Parathyroid adenoma (tissue), 2 donors: ENCODE measurements at regions not wholly inside any gene's neighbourhood (a gene's known extent, or its start where the extent isn't known, plus 50 kb on each side); places are given as distances from the start of the nearest gene placed in this dataset.

Source experiments
- H2AFZ ChIP-seq: fragments of 300-600 bp; sonication (generic); one replicate; pipeline ENCODE4 v1.7.0; 2017; ENCODE audit warnings: antibody characterized with exemption, mild to moderate bottlenecking
- H3K27ac ChIP-seq: fragments of 300-600 bp; sonication (generic); one replicate; pipeline ENCODE4 v1.7.0; 2017
- H3K27me3 ChIP-seq: fragments of 300-600 bp; sonication (generic); one replicate; pipeline ENCODE4 v1.7.0; 2017; ENCODE audit warnings: low read length; ENCODE audit not compliant: control insufficient read depth, insufficient read depth
- H3K36me3 ChIP-seq: fragments of 300-600 bp; sonication (generic); one replicate; pipeline ENCODE4 v1.7.0; 2017; ENCODE audit warnings: low read length; ENCODE audit not compliant: control insufficient read depth, insufficient read depth
- H3K4me1 ChIP-seq: fragments of 300-600 bp; sonication (generic); one replicate; pipeline ENCODE4 v1.7.0; 2017; ENCODE audit warnings: control low read depth
- H3K4me2 ChIP-seq: fragments of 300-600 bp; sonication (generic); one replicate; pipeline ENCODE4 v1.7.0; 2017; ENCODE audit warnings: low read length
- H3K4me3 ChIP-seq: fragments of 300-600 bp; sonication (generic); one replicate; pipeline ENCODE4 v1.7.0; 2017; ENCODE audit warnings: low read depth, low read length
- H3K79me2 ChIP-seq: fragments of 300-600 bp; sonication (generic); one replicate; pipeline ENCODE4 v1.7.0; 2017; ENCODE audit warnings: control low read depth
- H3K9ac ChIP-seq: fragments of 300-600 bp; sonication (generic); one replicate; pipeline ENCODE4 v1.7.0; 2017; ENCODE audit warnings: mild to moderate bottlenecking
- H3K9me3 ChIP-seq: fragments of 300-600 bp; sonication (generic); one replicate; pipeline ENCODE4 v1.7.0; 2017; ENCODE audit warnings: low read length; ENCODE audit not compliant: control insufficient read depth
- CTCF ChIP-seq: fragments of 300-600 bp; sonication (generic); IDR thresholded peaks from one replicate; pipeline ENCODE4 v1.7.0; 2017; ENCODE audit warnings: antibody characterized with exemption, mild to moderate bottlenecking
- donor health status: primary hyperparathyroidism.

GRCh38 chr21:16569679-16570078 is 839.9 kb downstream of the USP25 start:
- no peaks in the 10 kb centered on the region for H3K27me3 ChIP-seq
- H3K4me2 ChIP-seq = no peak overlapping the region
- no peak for TF ChIP-seq CTCF
- H2AFZ ChIP-seq = no peak overlapping the region
- no peaks in the 10 kb centered on the region for H3K9me3 ChIP-seq
- no peaks in the 10 kb centered on the region for H3K36me3 ChIP-seq
- H3K79me2 ChIP-seq = no peaks in the 10 kb centered on the region
- H3K4me3 ChIP-seq = no peak overlapping the region
- no peak overlapping the region for H3K9ac ChIP-seq
- H3K27ac ChIP-seq = no peak overlapping the region
- H3K4me1 ChIP-seq = no peaks in the 10 kb centered on the region

- Histone ChIP-seq H3K9ac (no peak overlapping the region), H3K4me1 (no peaks in the 10 kb centered on the region), H3K27me3 (no peaks in the 10 kb centered on the region), H3K36me3 (no peaks in the 10 kb centered on the region), H3K79me2 (no peaks in the 10 kb centered on the region), H3K9me3 (no peaks in the 10 kb centered on the region), H2AFZ (no peak overlapping the region), H3K4me2 (no peak overlapping the region), H3K4me3 (no peak overlapping the region), H3K27ac (no peak overlapping the region)
- TF ChIP-seq CTCF = no peak
These were observed 840.4 kb downstream of the USP25 start for GRCh38 chr21:16570171-16570570.

- H3K27ac ChIP-seq = no peak overlapping the region
- H2AFZ ChIP-seq = no peak overlapping the region
- H3K27me3 ChIP-seq = no peaks in the 10 kb centered on the region
- no peaks in the 10 kb centered on the region for H3K36me3 ChIP-seq
- no peak for TF ChIP-seq CTCF
- no peak overlapping the region for H3K4me3 ChIP-seq
- H3K9ac ChIP-seq = no peak overlapping the region
- H3K4me1 ChIP-seq = no peaks in the 10 kb centered on the region
- H3K79me2 ChIP-seq = no peaks in the 10 kb centered on the region
- no peak overlapping the region for H3K4me2 ChIP-seq
- H3K9me3 ChIP-seq = no peaks in the 10 kb centered on the region
These were observed 841.1 kb downstream of the USP25 start for GRCh38 chr21:16570856-16571255.

GRCh38 chr21:16571594-16571993 is 841.8 kb downstream of the USP25 start:
- H3K79me2 ChIP-seq = no peaks in the 10 kb centered on the region
- no peaks in the 10 kb centered on the region for H3K9me3 ChIP-seq
- no peaks in the 10 kb centered on the region for H3K27me3 ChIP-seq
- no peak overlapping the region for H3K4me3 ChIP-seq
- H3K36me3 ChIP-seq = no peaks in the 10 kb centered on the region
- TF ChIP-seq CTCF = no peak
- no peak overlapping the region for H3K4me2 ChIP-seq
- H2AFZ ChIP-seq = no peak overlapping the region
- no peaks in the 10 kb centered on the region for H3K4me1 ChIP-seq
- H3K27ac ChIP-seq = no peak overlapping the region
- H3K9ac ChIP-seq = no peak overlapping the region

- H3K27me3 ChIP-seq = no peaks in the 10 kb centered on the region
- no peaks in the 10 kb centered on the region for H3K36me3 ChIP-seq
- no peak for TF ChIP-seq CTCF
- H3K9me3 ChIP-seq = no peaks in the 10 kb centered on the region
- H3K79me2 ChIP-seq = no peaks in the 10 kb centered on the region
- H3K4me3 ChIP-seq = no peak overlapping the region
- no peak overlapping the region for H3K4me2 ChIP-seq
- H3K27ac ChIP-seq = no peak overlapping the region
- no peak overlapping the region for H2AFZ ChIP-seq
- H3K4me1 ChIP-seq = no peaks in the 10 kb centered on the region
- H3K9ac ChIP-seq = no peak overlapping the region
These were observed 842.2 kb downstream of the USP25 start for GRCh38 chr21:16572032-16572431.
